NCI-H1105 (cell line): ENCODE measurements at regions not wholly inside any gene's neighbourhood (a gene's known extent, or its start where the extent isn't known, plus 50 kb on each side); places are given as distances from the start of the nearest gene placed in this dataset.

Source experiments
- DNase-seq: peaks from one replicate; lab custom pipeline; 2025; lab: John Stamatoyannopoulos, UW

GRCh38 chr10:31709476-31709875 lies 219.2 kb downstream of the ARHGAP12 start:
- no peak for DNase-seq

GRCh38 chr10:31709028-31709427 lies 219.6 kb downstream of the ARHGAP12 start:
- no peak for DNase-seq

GRCh38 chr10:31708474-31708873 lies 220.2 kb downstream of the ARHGAP12 start:
- no peak for DNase-seq

GRCh38 chr10:31708046-31708445 lies 220.6 kb downstream of the ARHGAP12 start:
- DNase-seq: no peak

- DNase-seq: no peak
Measured at GRCh38 chr10:31707093-31708039, 221.3 kb downstream of the ARHGAP12 start.

- DNase-seq: no peak
Measured at GRCh38 chr10:31706464-31707092, 222.1 kb downstream of the ARHGAP12 start.

GRCh38 chr10:31705136-31705535 lies 223.5 kb downstream of the ARHGAP12 start:
- DNase-seq: no peak

GRCh38 chr10:31704195-31704594 lies 224.4 kb downstream of the ARHGAP12 start:
- DNase-seq: no peak

GRCh38 chr10:31702954-31703353 lies 225.7 kb downstream of the ARHGAP12 start:
- DNase-seq: no peak

- DNase-seq: no peak
Measured at GRCh38 chr10:31702005-31702404, 226.6 kb downstream of the ARHGAP12 start.

GRCh38 chr10:31701546-31701945 lies 227.1 kb downstream of the ARHGAP12 start:
- DNase-seq: no peak

GRCh38 chr10:31700181-31700611 lies 228.4 kb downstream of the ARHGAP12 start:
- no peak for DNase-seq

GRCh38 chr10:31698181-31698830 lies 230.3 kb downstream of the ARHGAP12 start:
- no peak for DNase-seq

- DNase-seq: no peak
Measured at GRCh38 chr10:31697271-31698180, 231.1 kb downstream of the ARHGAP12 start.

GRCh38 chr10:31694929-31695837 lies 233.4 kb downstream of the ARHGAP12 start:
- DNase-seq: no peak

- no peak for DNase-seq
Measured at GRCh38 chr10:31694126-31694685, 234.4 kb downstream of the ARHGAP12 start.

- DNase-seq: no peak
Measured at GRCh38 chr10:31693491-31693890, 235.1 kb downstream of the ARHGAP12 start.

- no peak for DNase-seq
Measured at GRCh38 chr10:31689233-31689632, 239.4 kb downstream of the ARHGAP12 start.

GRCh38 chr10:31687663-31688482 lies 240.8 kb downstream of the ARHGAP12 start:
- no peak for DNase-seq
